Peyer's patch (tissue), 4 donors: ENCODE measurements at regions not wholly inside any gene's neighbourhood (a gene's known extent, or its start where the extent isn't known, plus 50 kb on each side); places are given as distances from the start of the nearest gene placed in this dataset.
"Not testable (repeated sequence)": the region's sequence is repeated elsewhere in the genome, so short reads cannot be mapped to it uniquely, and the experiment has no call there.

ENCODE experiments used
- DNase-seq, 3 donors: peaks; one replicate each; pipeline ENCODE4 v3.0.0-alpha.2; 2017 to 2019
- H3K27ac ChIP-seq, 4 donors: fragments of 200-600 bp; sonication (generic); one replicate each; pipeline ENCODE4 v1.5.1; 2016 to 2019
- H3K27me3 ChIP-seq, 2 donors: fragments of 200-600 bp; sonication (generic); one replicate each; pipeline ENCODE4 v1.5.1; 2019
- H3K36me3 ChIP-seq, 3 donors: fragments of 200-600 bp; sonication (generic); one replicate each; pipeline ENCODE4 v1.5.1; 2016 to 2019
- H3K4me1 ChIP-seq, 4 donors: fragments of 200-600 bp; sonication (generic); one replicate each; pipeline ENCODE4 v1.5.1; 2016 to 2019
- H3K4me3 ChIP-seq, 4 donors: fragments of 200-600 bp; sonication (generic); 1 replicate in 3 of 4; 2 replicates in 1 of 4; pipeline ENCODE4 v1.5.1; 2016 to 2019; ENCODE audit warnings: mild to moderate bottlenecking in 1 of 4
- H3K9me3 ChIP-seq, 4 donors: fragments of 200-600 bp; sonication (generic); one replicate each; pipeline ENCODE4 v1.5.1; 2016 to 2019; ENCODE audit warnings: mild to moderate bottlenecking in 1 of 4
- POLR2A ChIP-seq, 2 donors: fragments of 450-650 bp; IDR thresholded peaks; one replicate each; pipeline ENCODE4 v1.5.1; 2017; ENCODE audit warnings: antibody characterized with exemption in 2 of 2, mild to moderate bottlenecking in 2 of 2, moderate library complexity in 2 of 2
- TF ChIP-seq, protein P1 (sequence below), 6 experiments: fragments of 450-650 bp in 4 of 6; fragments of 200-600 bp in 2 of 6; sonication (generic) in 1 of 6; IDR thresholded peaks; one replicate each; pipeline ENCODE4 v1.5.1; 2017 to 2019; ENCODE audit warnings: antibody characterized with exemption in 6 of 6, mild to moderate bottlenecking in 3 of 6, moderate library complexity in 1 of 6

DNA sequence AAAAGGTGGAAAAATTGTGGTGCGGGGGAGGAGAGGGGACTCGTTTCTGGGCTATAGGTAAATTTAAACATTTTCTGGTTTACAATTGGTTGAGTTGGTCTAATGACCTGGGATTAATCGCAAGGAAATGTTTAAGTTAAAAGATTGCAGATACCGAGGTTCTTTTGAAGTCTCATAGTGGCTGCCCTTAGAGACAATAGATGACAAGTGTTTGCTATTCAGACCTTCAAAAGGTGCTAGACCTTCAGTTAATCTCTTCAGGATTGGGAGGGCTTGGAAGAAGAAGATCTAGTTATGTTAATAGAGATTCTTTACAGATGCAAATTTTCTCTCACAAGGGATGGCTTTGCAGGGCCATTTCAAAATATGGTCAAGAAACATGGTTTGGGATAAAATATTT lies 2286.1 kb upstream of the AGA start:
- Histone ChIP-seq H3K27me3 (no peaks in the 10 kb centered on the region), H3K36me3 (no peaks in the 10 kb centered on the region), H3K9me3 (no peaks in the 10 kb centered on the region), H3K4me3 (no peak overlapping the region), H3K4me1 (no peaks in the 10 kb centered on the region), H3K27ac (no peak overlapping the region)
- no peak for DNase-seq
- TF ChIP-seq POLR2A (IDR thresholded peaks at IDR 0.05), result no peak
- TF ChIP-seq, protein P1, sequence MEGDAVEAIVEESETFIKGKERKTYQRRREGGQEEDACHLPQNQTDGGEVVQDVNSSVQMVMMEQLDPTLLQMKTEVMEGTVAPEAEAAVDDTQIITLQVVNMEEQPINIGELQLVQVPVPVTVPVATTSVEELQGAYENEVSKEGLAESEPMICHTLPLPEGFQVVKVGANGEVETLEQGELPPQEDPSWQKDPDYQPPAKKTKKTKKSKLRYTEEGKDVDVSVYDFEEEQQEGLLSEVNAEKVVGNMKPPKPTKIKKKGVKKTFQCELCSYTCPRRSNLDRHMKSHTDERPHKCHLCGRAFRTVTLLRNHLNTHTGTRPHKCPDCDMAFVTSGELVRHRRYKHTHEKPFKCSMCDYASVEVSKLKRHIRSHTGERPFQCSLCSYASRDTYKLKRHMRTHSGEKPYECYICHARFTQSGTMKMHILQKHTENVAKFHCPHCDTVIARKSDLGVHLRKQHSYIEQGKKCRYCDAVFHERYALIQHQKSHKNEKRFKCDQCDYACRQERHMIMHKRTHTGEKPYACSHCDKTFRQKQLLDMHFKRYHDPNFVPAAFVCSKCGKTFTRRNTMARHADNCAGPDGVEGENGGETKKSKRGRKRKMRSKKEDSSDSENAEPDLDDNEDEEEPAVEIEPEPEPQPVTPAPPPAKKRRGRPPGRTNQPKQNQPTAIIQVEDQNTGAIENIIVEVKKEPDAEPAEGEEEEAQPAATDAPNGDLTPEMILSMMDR (IDR thresholded peaks at IDR 0.05), result no peak

DNA sequence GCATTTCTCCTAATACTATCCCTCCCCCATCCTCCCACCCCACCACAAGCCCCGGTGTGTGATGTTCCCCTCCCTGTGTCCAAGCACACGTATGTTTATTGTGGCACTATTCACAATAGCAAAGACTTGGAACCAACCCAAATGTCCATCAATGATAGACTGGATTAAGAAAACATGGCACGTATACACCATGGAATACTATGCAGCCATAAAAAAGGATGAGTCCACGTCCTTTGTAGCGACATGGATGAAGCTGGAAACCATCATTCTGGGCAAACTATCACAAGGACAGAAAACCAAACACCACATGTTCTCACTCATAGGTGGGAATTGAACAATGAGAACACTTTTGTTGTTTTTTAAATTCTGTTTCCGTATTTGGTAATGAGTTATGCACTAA lies 2294.6 kb upstream of the AGA start:
- H3K27ac ChIP-seq, H3K27me3 ChIP-seq, H3K4me3 ChIP-seq, DNase-seq, H3K36me3 ChIP-seq, H3K4me1 ChIP-seq, H3K9me3 ChIP-seq: not testable (repeated sequence)

DNA sequence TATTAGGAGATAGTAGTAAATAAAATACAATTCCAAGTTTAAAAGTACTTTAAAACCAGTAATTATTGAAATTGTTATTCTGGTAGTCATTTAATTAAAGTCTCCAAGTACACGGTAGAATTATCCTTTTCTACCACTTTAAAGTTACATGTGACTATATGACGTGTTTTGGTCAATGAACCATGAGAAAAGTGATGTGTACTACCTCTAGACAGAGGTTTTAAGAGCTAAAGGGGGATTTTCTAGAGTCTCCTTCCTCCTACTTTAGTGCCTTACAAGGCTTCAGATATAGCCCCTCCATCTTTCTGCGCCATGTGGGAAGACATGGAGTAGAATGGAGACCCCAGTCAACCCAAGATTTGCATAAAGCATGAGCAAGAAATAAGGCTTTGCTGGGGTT lies 2296.6 kb upstream of the AGA start:
- Histone ChIP-seq H3K27me3 (no peaks in the 10 kb centered on the region), H3K4me1 (no peaks in the 10 kb centered on the region), H3K9me3 (no peaks in the 10 kb centered on the region), H3K4me3 (no peak overlapping the region), H3K36me3 (no peaks in the 10 kb centered on the region), H3K27ac (no peak overlapping the region)
- TF ChIP-seq, protein P1 (IDR thresholded peaks at IDR 0.05), result no peak
- TF ChIP-seq POLR2A (IDR thresholded peaks at IDR 0.05), result no peak
- no peak for DNase-seq

DNA sequence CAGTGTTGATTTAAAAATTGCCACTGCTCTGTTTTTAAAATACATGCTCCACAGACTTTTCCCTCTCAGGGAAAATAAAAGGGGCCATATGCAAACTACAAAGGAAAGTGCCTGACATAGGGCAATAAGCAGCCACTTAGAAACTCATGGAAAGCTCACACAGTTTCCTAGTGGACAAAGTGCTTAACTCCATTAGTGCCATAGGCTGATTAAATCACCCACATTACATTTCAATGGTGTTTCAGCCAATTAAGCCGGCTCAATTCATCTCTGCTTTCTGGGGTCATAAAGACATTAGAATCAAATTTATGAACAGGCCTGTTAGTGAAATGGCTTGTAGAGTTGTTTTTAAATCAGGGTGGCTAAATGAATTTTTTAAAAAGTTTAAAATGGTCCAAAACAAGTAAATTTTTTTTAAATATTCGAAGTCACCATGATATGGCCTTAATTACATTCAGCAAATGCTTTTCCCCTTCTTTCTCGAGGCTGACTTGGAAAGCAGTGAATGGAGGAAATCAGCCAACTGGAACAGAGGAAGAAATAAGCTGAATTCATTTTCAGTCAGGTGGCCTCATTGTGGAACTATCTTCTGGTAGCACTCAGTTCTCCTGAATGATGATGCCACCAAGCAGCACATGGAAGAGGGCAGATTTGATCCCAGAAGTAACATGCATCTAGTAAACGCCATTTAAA lies 2305.1 kb upstream of the AGA start:
- DNase-seq, result no peak
- no peaks in the 10 kb centered on the region for H3K9me3 ChIP-seq
- no peaks in the 10 kb centered on the region for H3K4me1 ChIP-seq
- no peak for TF ChIP-seq POLR2A (IDR thresholded peaks at IDR 0.05)
- TF ChIP-seq, protein P1 (IDR thresholded peaks at IDR 0.05), result no peak
- H3K27me3 ChIP-seq, result no peaks in the 10 kb centered on the region
- H3K36me3 ChIP-seq, result no peaks in the 10 kb centered on the region
- H3K27ac ChIP-seq, result no peak overlapping the region
- H3K4me3 ChIP-seq, result no peak overlapping the region

DNA sequence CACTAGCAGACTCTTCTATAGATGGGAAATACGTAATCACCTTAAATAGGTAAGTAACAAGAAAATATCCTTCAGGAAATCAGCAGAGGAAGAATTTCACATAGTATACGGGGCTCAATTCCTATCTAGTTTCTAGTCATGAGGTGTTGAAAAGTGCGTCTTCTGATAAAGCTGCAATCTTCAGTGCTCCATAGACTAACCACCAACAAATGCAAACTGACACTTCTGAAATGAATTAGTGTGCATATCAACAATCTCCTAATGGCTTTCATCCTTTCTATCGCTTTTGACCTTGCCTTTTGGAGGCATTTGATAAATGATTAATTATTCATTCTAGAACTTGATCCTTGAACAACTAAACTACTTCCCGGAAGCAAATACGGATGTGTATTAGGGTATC lies 2306.6 kb upstream of the AGA start:
- no peaks in the 10 kb centered on the region for H3K36me3 ChIP-seq
- DNase-seq, result no peak
- TF ChIP-seq POLR2A (IDR thresholded peaks at IDR 0.05), result no peak
- TF ChIP-seq, protein P1 (IDR thresholded peaks at IDR 0.05), result no peak
- H3K27me3 ChIP-seq, result no peaks in the 10 kb centered on the region
- H3K4me1 ChIP-seq, result no peaks in the 10 kb centered on the region
- H3K27ac ChIP-seq, result no peak overlapping the region
- no peaks in the 10 kb centered on the region for H3K9me3 ChIP-seq
- H3K4me3 ChIP-seq, result no peak overlapping the region

GRCh38 chr4:179750374-179750773 lies 2308.1 kb upstream of the AGA start:
- no peak overlapping the region for H3K27ac ChIP-seq
- H3K9me3 ChIP-seq, result no peaks in the 10 kb centered on the region
- H3K36me3 ChIP-seq, result no peaks in the 10 kb centered on the region
- TF ChIP-seq, protein P1 (IDR thresholded peaks at IDR 0.05), result no peak
- TF ChIP-seq POLR2A (IDR thresholded peaks at IDR 0.05), result no peak
- no peaks in the 10 kb centered on the region for H3K4me1 ChIP-seq
- H3K4me3 ChIP-seq, result no peak overlapping the region
- DNase-seq, result no peak
- H3K27me3 ChIP-seq, result no peaks in the 10 kb centered on the region
